ENCODE measurements at regions not wholly inside any gene's neighbourhood (a gene's known extent, or its start where the extent isn't known, plus 50 kb on each side); places are given as distances from the start of the nearest gene placed in this dataset.
A peak's percentile ranks its signal among the peaks of the same experiment; 100 is the strongest.
"Not testable (repeated sequence)": the region's sequence is repeated elsewhere in the genome, so short reads cannot be mapped to it uniquely, and the experiment has no call there.

DNA sequence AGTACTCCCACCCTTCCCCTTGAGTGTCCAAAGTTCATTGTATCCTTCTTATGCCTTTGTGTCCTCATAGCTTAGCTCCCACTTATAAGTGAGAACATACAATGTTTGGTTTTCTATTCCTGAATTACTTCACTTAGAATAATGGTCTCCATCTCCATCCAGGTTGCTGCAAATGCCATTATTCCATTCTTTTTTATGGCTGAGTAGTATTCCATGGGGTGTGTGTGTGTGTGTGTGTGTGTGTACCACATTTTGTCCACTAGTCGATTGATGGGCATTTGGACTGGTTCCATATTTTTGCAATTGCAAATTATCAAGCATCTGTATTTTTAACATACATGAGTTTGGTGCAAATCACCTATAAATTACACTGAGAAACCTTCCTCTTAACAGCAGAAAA is 166.0 kb downstream of the FGF1 start:
- H3K27ac ChIP-seq; H3K36me3 ChIP-seq; H3K4me3 ChIP-seq; H3K9me3 ChIP-seq (replicated peaks); H3K27me3 ChIP-seq (replicated peaks); DNase-seq (ENCODE audit: low read depth in 1 of 2, low spot score in 2 of 2): not testable (repeated sequence)
- peaks cover 18% of the 10 kb centered on the region for H3K4me1 ChIP-seq (replicated peaks)

DNA sequence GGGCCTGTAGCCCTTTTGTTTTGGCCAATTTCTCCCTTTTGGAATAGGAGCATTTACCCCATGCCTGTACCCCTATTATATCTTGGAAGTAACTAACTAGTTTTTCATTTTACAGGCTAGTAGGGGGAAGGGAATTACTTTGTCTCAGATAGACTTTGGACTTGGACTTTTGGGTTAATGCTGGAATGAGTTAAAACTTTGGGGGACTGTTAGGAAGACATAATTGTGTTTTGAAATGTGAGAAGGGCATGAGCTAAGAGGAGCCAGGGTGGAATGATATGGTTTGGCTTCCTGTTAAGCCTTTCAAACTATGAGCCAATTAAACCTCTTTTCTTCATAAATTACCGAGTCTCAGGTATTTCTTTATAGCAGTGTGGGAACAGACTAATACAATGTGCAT is 168.1 kb downstream of the FGF1 start:
- no peak for DNase-seq (ENCODE audit: low read depth in 1 of 2, low spot score in 2 of 2)

DNA sequence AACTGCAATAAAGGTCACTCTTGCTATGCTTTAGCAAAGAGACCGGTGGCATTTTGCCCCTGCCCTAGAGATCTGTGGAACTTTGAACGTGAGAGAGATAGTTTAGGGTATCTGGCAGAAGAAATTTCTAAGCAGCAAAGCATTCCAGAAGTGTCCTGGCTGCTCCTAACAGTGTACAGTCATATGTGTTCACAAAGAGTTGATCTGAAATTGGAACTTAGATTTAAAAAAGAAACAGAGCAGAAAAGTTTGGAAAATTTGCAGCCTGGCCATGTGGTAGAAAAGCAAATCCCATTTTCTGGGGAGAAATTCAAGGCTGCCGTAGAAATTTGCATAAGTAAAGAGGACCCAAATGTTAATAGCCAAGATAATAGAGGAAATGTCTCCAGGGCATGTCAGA is 169.2 kb downstream of the FGF1 start:
- H3K9me3 ChIP-seq (replicated peaks): no peaks in the 10 kb centered on the region
- H3K27me3 ChIP-seq (replicated peaks): no peaks in the 10 kb centered on the region
- H3K27ac ChIP-seq: no peak overlapping the region
- no peak for DNase-seq (ENCODE audit: low read depth in 1 of 2, low spot score in 2 of 2)
- H3K36me3 ChIP-seq: no peaks in the 10 kb centered on the region
- peaks cover 36% of the 10 kb centered on the region for H3K4me1 ChIP-seq (replicated peaks)
- H3K4me3 ChIP-seq: no peak overlapping the region

More for the DNA sequence above, 168.1 kb downstream of the FGF1 start:
- Histone ChIP-seq H3K9me3 (replicated peaks) (no peaks in the 10 kb centered on the region), H3K27me3 (replicated peaks) (no peaks in the 10 kb centered on the region), H3K36me3 (no peaks in the 10 kb centered on the region), H3K4me1 (replicated peaks) (peaks cover 28% of the 10 kb centered on the region), H3K27ac (no peak overlapping the region), H3K4me3 (no peak overlapping the region)

DNA sequence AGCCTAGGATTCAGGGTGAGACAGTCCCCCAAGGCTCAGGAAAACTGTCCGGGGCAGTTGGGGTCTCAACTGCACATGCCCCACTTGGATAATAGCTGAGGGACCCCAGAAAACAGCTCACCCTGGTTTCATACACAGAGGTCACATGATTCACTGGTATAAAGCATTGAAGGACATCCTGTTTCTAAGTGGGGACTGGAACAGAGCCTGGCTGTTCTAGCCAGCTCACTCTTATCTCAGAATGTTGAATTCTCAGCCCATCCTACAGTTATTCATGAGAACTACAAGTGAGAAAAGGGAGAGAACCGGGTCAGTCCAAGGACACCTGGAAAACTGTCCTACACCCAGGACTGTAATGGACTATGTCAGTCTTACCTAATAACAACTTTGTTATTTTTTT is 170.9 kb downstream of the FGF1 start:
- no peaks in the 10 kb centered on the region for H3K9me3 ChIP-seq (replicated peaks)
- H3K4me1 ChIP-seq (replicated peaks): peaks cover 26% of the 10 kb centered on the region
- no peak overlapping the region for H3K27ac ChIP-seq
- no peaks in the 10 kb centered on the region for H3K27me3 ChIP-seq (replicated peaks)
- no peaks in the 10 kb centered on the region for H3K36me3 ChIP-seq
- DNase-seq (ENCODE audit: low read depth in 1 of 2, low spot score in 2 of 2): no peak
- no peak overlapping the region for H3K4me3 ChIP-seq

DNA sequence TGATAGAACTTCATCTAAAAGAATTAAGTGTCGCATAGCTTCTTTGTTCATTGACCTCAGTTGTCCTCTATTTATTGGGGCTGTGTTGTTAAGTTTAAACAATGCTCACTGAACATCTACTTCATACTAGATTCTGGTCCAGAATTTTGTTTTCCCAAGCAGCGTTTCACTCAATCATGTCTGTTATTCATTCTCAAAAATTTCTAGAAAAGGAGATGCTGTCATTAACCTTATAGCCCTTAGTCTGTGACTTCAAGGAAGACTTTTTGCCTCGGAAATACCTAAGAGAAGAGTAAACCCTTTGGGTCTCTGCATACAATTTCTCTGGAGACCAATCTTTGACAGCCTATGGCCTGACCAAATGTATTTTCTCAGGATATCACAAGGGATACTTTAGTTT is 171.7 kb downstream of the FGF1 start:
- Histone ChIP-seq H3K4me1 (replicated peaks) (peaks cover 26% of the 10 kb centered on the region), H3K27ac (no peak overlapping the region), H3K36me3 (no peaks in the 10 kb centered on the region), H3K9me3 (replicated peaks) (no peaks in the 10 kb centered on the region), H3K4me3 (no peak overlapping the region), H3K27me3 (replicated peaks) (no peaks in the 10 kb centered on the region)
- DNase-seq (ENCODE audit: low read depth in 1 of 2, low spot score in 2 of 2): no peak

DNA sequence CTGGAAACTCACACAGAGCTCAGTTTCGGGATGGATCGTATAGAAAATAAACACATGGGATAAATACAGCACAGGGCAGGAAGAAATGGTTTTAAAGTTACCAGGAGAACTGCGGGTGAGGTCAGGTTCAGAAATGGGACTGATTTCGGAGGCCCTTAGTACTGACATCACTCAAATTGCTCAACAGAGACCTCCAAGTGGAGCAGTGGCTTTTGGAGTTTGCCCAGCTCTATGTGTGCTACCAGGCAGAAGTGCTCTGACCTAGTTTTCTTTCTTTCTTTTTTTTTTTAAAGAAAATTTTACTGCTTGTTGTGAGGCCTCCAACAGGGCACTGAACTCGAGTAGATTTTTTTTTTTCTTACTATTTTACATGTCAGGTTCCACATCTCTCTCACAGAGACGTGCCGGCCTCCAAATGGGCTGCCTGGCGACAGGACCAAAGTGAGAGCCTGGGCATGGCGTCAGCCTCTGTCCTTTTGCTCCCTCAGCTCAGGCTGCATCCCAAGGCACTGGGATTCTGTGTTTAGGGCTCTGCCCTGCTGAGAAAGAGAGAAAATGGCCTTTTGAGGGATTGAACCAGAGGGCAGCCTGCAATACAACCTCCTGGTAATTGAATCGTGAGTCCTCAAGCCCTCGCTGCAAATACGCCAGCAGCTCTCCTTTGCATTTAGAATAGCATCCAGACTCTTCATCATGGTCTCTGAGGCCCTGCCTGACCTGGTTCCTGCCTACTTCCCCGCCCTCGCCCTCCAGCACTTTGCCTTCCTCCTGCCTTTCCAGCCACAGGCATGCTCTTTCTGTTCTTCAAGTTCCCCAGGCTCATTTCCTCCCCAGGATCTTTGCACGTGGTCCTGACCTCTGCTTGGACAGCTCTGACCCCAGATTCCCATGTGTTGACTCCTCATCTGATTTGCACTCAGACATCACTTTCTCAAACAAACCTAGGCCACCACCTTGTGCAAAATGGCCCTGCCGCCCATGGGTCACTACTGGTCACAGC is 173.5 kb downstream of the FGF1 start:
- no peaks in the 10 kb centered on the region for H3K9me3 ChIP-seq (replicated peaks)
- no peak overlapping the region for H3K4me3 ChIP-seq
- H3K4me1 ChIP-seq (replicated peaks): peaks cover 26% of the 10 kb centered on the region
- H3K27ac ChIP-seq: peak overlapping the region; percentile 59
- DNase-seq (ENCODE audit: low read depth in 1 of 2, low spot score in 2 of 2): peak; percentile 86 to 87
- no peaks in the 10 kb centered on the region for H3K27me3 ChIP-seq (replicated peaks)
- no peaks in the 10 kb centered on the region for H3K36me3 ChIP-seq

DNA sequence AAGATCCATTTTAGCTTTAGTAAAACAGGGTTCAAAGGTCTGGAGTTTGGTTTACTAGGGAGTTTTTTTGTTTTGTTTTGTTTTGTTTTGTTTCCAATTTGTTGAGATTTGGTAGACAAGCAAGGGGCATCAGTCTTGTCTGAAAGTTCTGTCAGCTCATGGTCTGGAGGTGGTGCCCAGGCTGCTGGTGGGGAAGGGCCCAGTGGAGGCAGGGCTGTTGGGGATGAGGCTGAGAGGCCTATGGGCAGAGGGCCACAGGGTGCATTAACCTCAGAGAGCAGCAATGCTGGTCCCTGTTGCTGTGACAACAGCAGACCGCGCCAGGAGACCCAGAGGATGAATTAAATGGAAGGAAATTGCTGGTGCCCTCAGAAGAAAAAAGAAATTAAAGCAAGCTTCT is 174.5 kb downstream of the FGF1 start:
- Histone ChIP-seq H3K36me3 (no peaks in the 10 kb centered on the region), H3K27me3 (replicated peaks) (no peaks in the 10 kb centered on the region), H3K4me3 (no peak overlapping the region), H3K9me3 (replicated peaks) (no peaks in the 10 kb centered on the region), H3K4me1 (replicated peaks) (peaks cover 35% of the 10 kb centered on the region), H3K27ac (no peak overlapping the region)
- DNase-seq (ENCODE audit: low read depth in 1 of 2, low spot score in 2 of 2): no peak

DNA sequence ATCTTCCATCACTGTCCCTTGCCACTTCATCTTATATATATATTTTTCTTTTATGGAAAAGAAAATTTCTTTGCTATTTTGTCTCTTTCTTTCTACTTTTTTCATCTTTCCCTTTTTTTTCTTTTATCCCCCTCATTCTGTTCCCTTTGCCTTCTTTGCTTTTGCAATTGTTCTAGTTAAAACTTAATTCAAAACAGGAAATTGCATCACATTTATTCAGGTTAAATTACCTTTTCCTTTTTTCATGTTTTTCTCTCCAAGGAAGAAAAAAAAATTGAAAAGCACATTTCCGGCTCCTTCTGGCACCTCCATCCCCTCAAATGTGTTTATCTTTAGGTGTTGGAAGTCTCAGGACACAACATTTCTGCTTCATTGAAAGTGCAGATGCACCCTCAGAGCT is 176.9 kb downstream of the FGF1 start:
- no peak overlapping the region for H3K4me3 ChIP-seq
- no peaks in the 10 kb centered on the region for H3K9me3 ChIP-seq (replicated peaks)
- H3K27ac ChIP-seq: no peak overlapping the region
- no peak for DNase-seq (ENCODE audit: low read depth in 1 of 2, low spot score in 2 of 2)
- H3K4me1 ChIP-seq (replicated peaks): peaks cover 42% of the 10 kb centered on the region
- no peaks in the 10 kb centered on the region for H3K27me3 ChIP-seq (replicated peaks)
- no peaks in the 10 kb centered on the region for H3K36me3 ChIP-seq

DNA sequence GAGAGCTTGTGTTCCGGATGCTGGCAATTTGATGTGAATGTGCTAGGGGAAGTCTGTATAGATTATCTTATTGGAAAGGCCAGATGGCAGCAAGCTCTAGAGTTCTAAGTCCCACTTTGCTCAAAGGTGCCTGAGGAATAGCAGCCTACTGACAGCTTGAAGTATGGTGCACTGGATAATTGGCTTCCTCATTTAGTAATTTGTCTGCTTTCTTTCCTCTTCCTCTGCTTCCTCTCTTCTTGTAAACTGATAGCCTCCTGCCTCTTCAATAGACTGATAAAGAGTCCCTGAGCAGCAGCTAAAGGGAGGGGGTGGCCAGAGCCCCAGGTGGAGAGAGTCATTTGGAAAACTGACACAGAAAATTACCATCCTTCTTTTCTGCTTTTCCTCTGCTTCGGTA is 177.3 kb downstream of the FGF1 start:
- H3K9me3 ChIP-seq (replicated peaks): no peaks in the 10 kb centered on the region
- no peak for DNase-seq (ENCODE audit: low read depth in 1 of 2, low spot score in 2 of 2)
- no peak overlapping the region for H3K4me3 ChIP-seq
- H3K27me3 ChIP-seq (replicated peaks): no peaks in the 10 kb centered on the region
- peaks cover 40% of the 10 kb centered on the region for H3K4me1 ChIP-seq (replicated peaks)
- H3K36me3 ChIP-seq: no peaks in the 10 kb centered on the region
- H3K27ac ChIP-seq: no peak overlapping the region

DNA sequence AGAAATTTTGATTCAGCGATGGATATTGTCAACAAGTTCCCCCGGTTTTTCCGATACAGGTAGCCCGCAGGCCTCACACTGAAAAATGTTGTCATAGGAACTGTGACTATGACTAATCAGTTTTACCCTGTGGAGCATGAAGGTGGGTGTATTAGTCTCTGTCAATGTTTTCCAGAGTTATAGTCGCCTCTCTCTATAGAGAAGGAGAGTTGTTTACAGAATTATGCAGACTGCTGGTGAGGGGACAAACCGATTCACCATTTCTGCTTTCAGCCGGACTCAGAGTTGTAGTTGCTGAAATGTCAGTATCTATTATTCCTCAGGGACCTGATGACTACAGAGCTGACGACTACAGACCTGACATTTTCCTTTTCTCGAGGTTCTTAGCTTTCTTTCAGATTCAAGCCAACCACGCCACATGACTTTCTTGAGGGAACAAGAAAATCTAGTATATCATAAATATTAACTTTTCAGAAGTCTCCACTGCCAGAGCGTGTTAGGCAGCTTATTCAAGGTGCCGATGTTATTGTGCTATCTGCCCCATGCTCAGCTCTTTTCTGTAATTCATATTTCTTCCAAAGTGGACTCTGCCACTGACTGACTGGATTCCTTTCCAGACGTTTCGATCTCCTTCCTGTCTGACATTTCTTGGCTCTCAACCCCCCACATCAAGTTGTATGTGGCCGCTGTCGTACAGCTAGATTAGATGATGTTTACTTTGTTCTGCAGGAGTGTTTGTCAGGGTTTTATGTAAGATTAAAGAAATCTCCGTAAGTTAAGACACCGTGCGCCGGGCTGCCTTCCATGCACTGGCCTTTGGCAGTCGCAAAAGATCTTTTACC is 178.1 kb downstream of the FGF1 start:
- no peaks in the 10 kb centered on the region for H3K36me3 ChIP-seq
- no peaks in the 10 kb centered on the region for H3K27me3 ChIP-seq (replicated peaks)
- H3K27ac ChIP-seq: no peak overlapping the region
- DNase-seq (ENCODE audit: low read depth in 1 of 2, low spot score in 2 of 2): no peak
- H3K4me1 ChIP-seq (replicated peaks): peaks cover 32% of the 10 kb centered on the region
- H3K9me3 ChIP-seq (replicated peaks): no peaks in the 10 kb centered on the region
- no peak overlapping the region for H3K4me3 ChIP-seq

DNA sequence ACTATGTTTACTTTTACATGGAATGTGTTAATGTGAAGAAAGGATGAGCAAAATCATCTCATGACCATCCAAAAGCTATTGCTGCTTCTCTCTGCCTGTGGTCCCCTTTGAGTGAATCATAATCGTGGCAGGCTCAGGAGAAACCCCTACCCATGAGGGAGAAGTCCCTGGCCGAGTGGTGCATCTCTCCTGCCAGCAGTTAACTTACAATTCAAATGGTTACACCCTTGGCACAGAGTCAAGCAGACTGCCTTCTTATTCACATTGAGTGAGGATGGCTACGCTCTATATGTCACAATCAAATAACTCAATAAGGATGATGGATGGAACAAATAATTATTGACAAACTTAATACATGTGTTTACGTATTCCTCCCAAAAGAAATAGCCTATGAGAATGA is 179.1 kb downstream of the FGF1 start:
- H3K4me3 ChIP-seq: no peak overlapping the region

DNA sequence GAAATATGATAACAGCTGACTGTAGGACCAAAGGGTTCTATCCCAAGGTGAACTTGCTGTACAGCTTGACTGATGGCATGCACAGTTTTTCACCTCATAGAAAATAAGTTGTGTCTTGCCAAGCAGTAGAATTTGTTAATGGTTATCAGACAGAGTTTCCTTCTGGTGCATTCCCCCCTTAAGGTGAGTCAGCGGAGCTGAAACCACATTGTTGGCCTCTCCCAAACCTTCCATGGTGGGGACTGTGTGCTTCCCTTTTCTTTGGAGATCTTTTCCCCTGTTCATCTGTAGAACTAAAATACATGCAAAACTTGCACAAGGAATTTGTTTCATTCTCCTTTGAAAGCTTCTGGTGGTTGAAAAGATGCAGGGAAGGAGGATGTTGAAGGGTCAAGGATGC is 179.8 kb downstream of the FGF1 start:
- Histone ChIP-seq H3K27me3 (replicated peaks) (no peaks in the 10 kb centered on the region), H3K4me1 (replicated peaks) (peaks cover 17% of the 10 kb centered on the region), H3K4me3 (no peak overlapping the region), H3K9me3 (replicated peaks) (no peaks in the 10 kb centered on the region), H3K36me3 (no peaks in the 10 kb centered on the region), H3K27ac (no peak overlapping the region)
- DNase-seq (ENCODE audit: low read depth in 1 of 2, low spot score in 2 of 2): peak in 1 of 2 experiments; percentile 31

More for the DNA sequence above, 179.1 kb downstream of the FGF1 start:
- peak in 1 of 2 experiments; percentile 37 for DNase-seq (ENCODE audit: low read depth in 1 of 2, low spot score in 2 of 2)
- peaks cover 22% of the 10 kb centered on the region for H3K4me1 ChIP-seq (replicated peaks)
- H3K9me3 ChIP-seq (replicated peaks): no peaks in the 10 kb centered on the region
- no peaks in the 10 kb centered on the region for H3K27me3 ChIP-seq (replicated peaks)
- no peaks in the 10 kb centered on the region for H3K36me3 ChIP-seq
- H3K27ac ChIP-seq: no peak overlapping the region

DNA sequence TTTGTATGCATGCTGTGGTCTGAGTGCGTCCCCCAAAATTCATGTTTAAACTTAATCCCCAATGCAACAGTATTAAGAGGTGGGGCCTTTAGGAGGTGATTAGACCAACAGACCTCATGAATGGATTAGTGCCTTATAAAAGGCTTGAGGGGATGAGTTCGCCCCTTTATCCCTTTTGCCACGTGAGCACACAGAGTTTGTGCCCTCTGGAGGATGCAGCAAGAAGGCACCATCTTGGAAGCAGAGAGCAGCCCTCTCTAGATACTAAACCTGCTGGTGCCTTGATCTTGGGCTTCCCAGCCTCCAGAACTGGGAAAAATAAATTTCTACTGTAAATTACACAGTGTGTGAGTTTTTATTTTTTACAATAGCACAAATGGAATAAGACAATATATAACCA is 177.1 kb upstream of the SPRY4 start:
- H3K27ac ChIP-seq: no peak overlapping the region
- H3K4me3 ChIP-seq: no peak overlapping the region
- DNase-seq (ENCODE audit: low read depth in 1 of 2, low spot score in 2 of 2): no peak
- H3K27me3 ChIP-seq (replicated peaks): no peaks in the 10 kb centered on the region
- peaks cover 13% of the 10 kb centered on the region for H3K4me1 ChIP-seq (replicated peaks)
- H3K9me3 ChIP-seq (replicated peaks): no peaks in the 10 kb centered on the region
- no peaks in the 10 kb centered on the region for H3K36me3 ChIP-seq

Measured in SJSA1 (cell line).